GM03348 (cell line): ENCODE measurements at regions not wholly inside any gene's neighbourhood (a gene's known extent, or its start where the extent isn't known, plus 50 kb on each side); places are given as distances from the start of the nearest gene placed in this dataset.
"Not testable (repeated sequence)": the region's sequence is repeated elsewhere in the genome, so short reads cannot be mapped to it uniquely, and the experiment has no call there.

Experiments
- DNase-seq: peaks from one replicate; pipeline ENCODE4 v3.0.0; 2012; ENCODE audit warnings: low spot score

- DNase-seq = no peak
These were observed 273.6 kb downstream of the FBXO8 start for GRCh38 chr4:174009686-174010451.

GRCh38 chr4:174005422-174005821 is 278.0 kb downstream of the FBXO8 start:
- no peak for DNase-seq

DNA sequence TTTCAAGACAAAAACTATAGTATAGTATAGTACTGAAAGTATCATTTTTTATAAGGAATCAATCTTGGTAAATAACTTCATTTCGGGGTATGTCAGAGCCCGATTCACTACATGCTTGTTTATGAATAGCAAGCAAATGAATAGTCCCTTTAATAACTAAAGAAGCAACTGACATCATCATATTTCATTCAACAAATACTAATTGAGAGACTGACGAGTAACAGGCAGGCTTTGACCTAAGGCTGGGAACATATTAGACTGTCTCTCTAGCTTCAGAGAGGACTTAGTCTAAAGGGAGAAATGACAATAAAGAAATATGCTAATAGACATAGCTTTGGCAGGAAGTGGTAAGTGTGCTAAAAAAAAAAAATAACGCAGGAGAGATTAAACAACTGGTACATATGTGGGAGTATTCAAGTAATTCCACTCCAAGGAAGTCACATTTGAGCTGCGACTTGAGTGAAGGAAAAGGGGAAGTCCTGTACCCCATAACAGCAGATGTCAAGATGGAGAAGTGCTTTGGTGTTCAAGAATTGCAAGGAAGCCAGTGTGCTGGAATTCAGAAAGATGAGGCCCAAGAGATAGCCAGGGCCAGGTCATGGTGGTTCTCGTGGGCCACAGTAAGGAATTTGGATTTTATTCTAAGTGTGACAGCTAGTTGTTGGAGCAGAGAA is 284.9 kb downstream of the FBXO8 start:
- DNase-seq = no peak

DNA sequence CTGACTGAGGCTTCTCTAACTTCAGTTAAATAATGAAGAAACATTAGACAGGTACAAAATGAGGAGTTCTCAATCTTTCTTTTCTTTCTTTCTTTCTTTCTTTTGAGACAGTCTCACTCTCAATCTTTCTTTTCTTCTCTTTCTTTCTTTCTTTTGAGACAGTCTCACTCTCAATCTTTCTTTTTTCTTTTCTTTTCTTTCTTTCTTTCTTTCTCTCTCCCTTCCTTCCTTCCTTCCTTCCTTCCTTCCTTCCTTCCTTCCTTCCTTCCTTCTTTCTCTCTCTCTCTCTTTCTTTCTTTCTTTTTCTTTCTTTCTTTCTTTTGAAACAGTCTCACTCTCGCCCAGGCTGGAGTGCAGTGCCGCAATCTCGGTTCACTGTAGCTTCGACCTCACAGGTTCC is 287.7 kb downstream of the FBXO8 start:
- DNase-seq = not testable (repeated sequence)

GRCh38 chr4:173991814-173992213 is 291.7 kb downstream of the FBXO8 start:
- no peak for DNase-seq

DNA sequence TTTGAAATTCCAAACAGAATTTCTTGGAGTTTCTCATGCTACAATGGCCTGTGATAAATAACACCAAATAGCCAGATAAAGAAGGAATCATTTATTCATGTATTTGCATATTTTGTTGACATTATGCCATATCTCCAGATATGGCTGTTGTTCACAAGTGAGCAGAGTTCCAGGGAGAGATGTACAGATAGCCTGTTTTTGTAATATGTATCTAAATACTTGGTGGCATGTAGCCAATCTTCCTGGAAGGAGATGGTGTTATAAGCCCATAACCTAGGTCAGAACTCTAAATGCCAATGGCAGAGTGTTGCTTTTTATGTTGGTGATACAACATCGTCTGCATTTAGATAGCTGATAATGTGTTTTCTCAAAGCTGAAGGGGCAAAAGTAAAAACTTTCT is 292.2 kb downstream of the FBXO8 start:
- no peak for DNase-seq

GRCh38 chr4:173990869-173991210 is 292.6 kb downstream of the FBXO8 start:
- no peak for DNase-seq

DNA sequence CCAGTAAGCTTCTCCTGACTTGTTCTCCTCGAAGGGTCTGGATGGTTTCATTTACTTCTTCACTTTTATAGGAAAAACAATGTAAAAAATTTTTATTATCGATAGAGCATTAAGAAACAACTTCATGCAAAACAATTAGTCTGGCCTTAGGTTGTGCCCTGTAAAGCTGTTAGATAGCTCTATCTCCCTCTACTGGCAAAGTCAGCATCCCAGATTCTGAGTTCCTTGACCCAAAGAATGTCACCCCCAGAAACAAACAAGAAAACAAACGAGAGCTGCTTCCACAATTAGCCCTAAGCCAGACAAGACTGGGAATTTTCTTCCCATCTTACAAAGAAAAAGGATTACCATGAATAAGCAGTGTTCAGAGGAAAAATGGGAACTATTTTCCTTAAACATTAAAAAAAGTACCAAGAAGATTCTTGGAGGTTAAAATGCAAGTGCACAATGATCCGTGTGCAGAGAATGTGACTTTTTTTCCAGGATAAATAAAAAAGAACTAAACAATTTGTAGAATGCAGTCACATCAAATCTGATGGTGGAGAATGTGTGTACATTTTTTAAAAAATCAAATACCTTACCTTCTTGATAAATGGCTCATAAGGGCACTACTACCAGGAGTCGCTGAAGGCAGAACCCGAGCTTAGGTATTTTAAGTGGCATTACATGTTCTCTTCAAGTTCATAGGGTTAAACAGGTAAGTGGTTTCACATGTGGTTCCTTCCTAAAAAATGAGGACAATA is 293.2 kb downstream of the FBXO8 start:
- DNase-seq = peak; percentile 48

- DNase-seq = not testable (repeated sequence)
These were observed 319.9 kb downstream of the FBXO8 start for GRCh38 chr4:173963523-173963922.

DNA sequence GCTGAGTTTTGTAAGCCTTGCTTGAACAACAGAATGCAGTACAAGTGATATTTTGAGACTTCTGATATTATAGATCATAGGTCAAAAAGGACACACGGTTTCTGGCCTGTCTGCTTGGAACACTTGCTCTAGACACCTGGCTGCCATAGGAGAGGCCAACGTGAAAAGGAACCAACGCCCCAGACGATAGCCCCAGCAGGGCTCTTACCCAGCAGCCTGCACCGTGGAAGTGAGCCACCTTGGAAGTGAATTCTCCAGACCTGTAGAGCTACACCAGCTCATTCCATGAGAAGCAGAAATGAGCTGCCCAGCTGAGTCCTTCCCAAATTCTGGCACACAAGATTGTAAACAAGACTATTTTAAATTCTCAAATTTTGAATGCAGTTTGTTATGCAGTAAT is 323.1 kb downstream of the FBXO8 start:
- no peak for DNase-seq

GRCh38 chr4:173958445-173958844 is 325.0 kb downstream of the FBXO8 start:
- peak; percentile 3 for DNase-seq

GRCh38 chr4:173943547-173943946 is 339.9 kb downstream of the FBXO8 start:
- no peak for DNase-seq

GRCh38 chr4:173940146-173940545 is 343.3 kb downstream of the FBXO8 start:
- no peak for DNase-seq

GRCh38 chr4:173937631-173938270 is 345.7 kb downstream of the FBXO8 start:
- no peak for DNase-seq

DNA sequence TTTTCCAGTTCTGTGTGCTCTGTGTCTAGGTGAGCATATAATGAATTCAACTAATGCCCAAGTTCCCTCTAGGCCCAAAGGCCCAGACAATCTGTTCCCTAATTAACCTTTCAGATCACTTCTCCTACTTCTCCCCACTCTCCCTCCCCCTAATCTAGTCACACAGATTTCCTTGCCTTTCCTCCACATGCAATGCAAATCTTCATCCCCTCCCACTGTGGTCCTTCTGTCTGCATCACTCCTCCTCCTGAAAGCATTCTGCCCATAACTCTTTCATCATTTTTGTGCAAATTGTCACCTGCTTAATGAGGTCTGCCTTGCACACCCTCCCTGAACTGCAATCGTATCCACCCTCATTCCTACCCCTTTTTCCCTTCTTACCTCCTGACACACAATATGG is 346.6 kb downstream of the FBXO8 start:
- DNase-seq = no peak

DNA sequence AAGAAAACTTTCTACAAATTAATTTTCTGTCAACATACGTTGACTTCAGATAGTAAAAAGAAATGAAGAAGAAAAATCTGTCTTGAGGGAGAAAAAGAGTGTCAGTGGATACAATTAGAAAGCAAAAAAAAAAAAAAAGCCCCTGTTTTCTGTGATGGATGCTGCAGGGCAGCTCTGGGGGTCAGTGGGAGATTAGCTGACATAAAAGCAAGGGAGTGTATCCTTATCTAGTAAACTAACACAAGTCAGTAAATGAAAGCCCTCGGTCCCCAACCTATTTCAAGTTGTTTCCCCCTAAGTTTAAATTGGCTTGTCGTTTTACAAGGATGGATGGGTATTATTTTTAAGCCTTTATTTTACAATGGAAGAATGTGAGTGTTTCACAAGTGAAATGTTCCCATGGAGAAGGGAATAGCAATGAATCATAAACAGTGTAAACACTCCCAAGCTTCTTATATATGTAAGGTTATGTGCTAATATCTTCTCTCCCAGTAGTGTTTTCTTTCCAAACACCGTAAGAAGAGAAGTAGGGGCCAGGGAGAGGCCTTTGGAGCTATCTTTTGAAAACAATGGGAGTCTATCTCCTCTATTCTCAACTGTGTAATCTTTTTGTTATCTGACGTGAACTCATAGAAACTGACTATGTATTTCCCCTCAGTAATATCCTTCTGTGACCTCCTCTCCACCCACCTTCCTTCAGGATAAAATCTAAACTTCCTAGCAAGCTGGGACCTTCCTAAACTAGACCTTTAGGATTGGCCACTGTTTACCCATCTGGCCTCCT is 347.7 kb downstream of the FBXO8 start:
- no peak for DNase-seq

- no peak for DNase-seq
These were observed 348.4 kb downstream of the FBXO8 start for GRCh38 chr4:173934933-173935620.

GRCh38 chr4:173934201-173934600 is 349.3 kb downstream of the FBXO8 start:
- DNase-seq = no peak

- no peak for DNase-seq
These were observed 350.8 kb downstream of the FBXO8 start for GRCh38 chr4:173932701-173933100.

GRCh38 chr4:173930329-173930967 is 353.0 kb downstream of the FBXO8 start:
- DNase-seq = no peak

- no peak for DNase-seq
These were observed 353.5 kb downstream of the FBXO8 start for GRCh38 chr4:173929921-173930320.
